A673 (cell line): ENCODE measurements at regions not wholly inside any gene's neighbourhood (a gene's known extent, or its start where the extent isn't known, plus 50 kb on each side); places are given as distances from the start of the nearest gene placed in this dataset.

Experiments used
- BruUV-seq: library from RNA; stranded (reverse); fragments of 400-500 nt; replicated peaks from 2 replicates; lab custom pipeline; 2021; lab: Mats Ljungman, UMichigan
- CTCF ChIA-PET: fragments of 300-600 bp; sonication (Branson Sonifier 250); formaldehyde crosslinking; loops from one replicate; lab custom pipeline; 2022; ENCODE audit warnings: antibody characterized with exemption; lab: Charles Lee
- POLR2A ChIA-PET: fragments of 300-600 bp; sonication (Branson Sonifier 250); formaldehyde crosslinking; loops from one replicate; lab custom pipeline; 2022; ENCODE audit warnings: antibody characterized with exemption; ENCODE audit not compliant: low non-redundant PET; lab: Charles Lee
- DNase-seq: peaks from one replicate; pipeline ENCODE4 v3.0.0-alpha.2; 2015; ENCODE audit warnings: low spot score
- H3K27ac ChIP-seq: fragments of 200-600 bp; sonication (generic); 2 replicates; pipeline ENCODE4 v1.5.1; 2016; ENCODE audit warnings: mixed run types, low read depth, mild to moderate bottlenecking, mixed read lengths, antibody characterized with exemption, low read length; ENCODE audit not compliant: poor library complexity, severe bottlenecking
- H3K27me3 ChIP-seq: fragments of 200-600 bp; sonication (generic); replicated peaks from 2 replicates; pipeline ENCODE4 v1.6.1; 2017; ENCODE audit warnings: mixed run types, low read depth, mild to moderate bottlenecking, mixed read lengths, antibody characterized with exemption, low read length; ENCODE audit not compliant: insufficient read depth, poor library complexity
- H3K36me3 ChIP-seq: fragments of 200-600 bp; sonication (generic); 2 replicates; pipeline ENCODE4 v1.6.1; 2016; ENCODE audit warnings: mixed run types, mild to moderate bottlenecking, mixed read lengths, antibody characterized with exemption, low read length; ENCODE audit not compliant: insufficient read depth, poor library complexity, severe bottlenecking
- H3K4me1 ChIP-seq: fragments of 200-600 bp; sonication (generic); 2 replicates; pipeline ENCODE4 v1.6.1; 2017; ENCODE audit warnings: mixed run types, mild to moderate bottlenecking, mixed read lengths, antibody characterized with exemption, low read length; ENCODE audit not compliant: insufficient read depth, poor library complexity, severe bottlenecking
- H3K4me3 ChIP-seq: fragments of 200-600 bp; sonication (generic); 2 replicates; pipeline ENCODE4 v1.5.1; 2016; ENCODE audit warnings: low read depth, mixed run types, mild to moderate bottlenecking, mixed read lengths, low read length; ENCODE audit not compliant: poor library complexity, severe bottlenecking
- H3K9me3 ChIP-seq: fragments of 200-600 bp; sonication (generic); 2 replicates; pipeline ENCODE4 v1.6.1; 2016; ENCODE audit warnings: mixed run types, low read depth, mild to moderate bottlenecking, mixed read lengths, antibody characterized with exemption, low read length; ENCODE audit not compliant: poor library complexity, severe bottlenecking
- EZH2 ChIP-seq: fragments of 200-600 bp; sonication (generic); IDR thresholded peaks from 2 replicates; pipeline ENCODE4 v1.6.1; 2017; ENCODE audit warnings: borderline replicate concordance, low read depth, mild to moderate bottlenecking, mixed read lengths, antibody characterized with exemption, low read length; ENCODE audit not compliant: poor library complexity, severe bottlenecking
- intact Hi-C: fragments of 100-400 bp; cut with micrococcal nuclease; formaldehyde crosslinking; loops from one replicate; pipeline ENCODE4 v1.10.0; 2022; ENCODE audit not compliant: unreplicated experiment
- TF ChIP-seq, protein P1 (sequence below): fragments of 300-800, 200-600 bp; sonication (generic); conservative IDR thresholded peaks from 2 replicates; pipeline ENCODE4 v1.5.1; 2017; ENCODE audit warnings: low read depth, mild to moderate bottlenecking, antibody characterized with exemption, low read length, moderate library complexity, mixed read lengths

DNA sequence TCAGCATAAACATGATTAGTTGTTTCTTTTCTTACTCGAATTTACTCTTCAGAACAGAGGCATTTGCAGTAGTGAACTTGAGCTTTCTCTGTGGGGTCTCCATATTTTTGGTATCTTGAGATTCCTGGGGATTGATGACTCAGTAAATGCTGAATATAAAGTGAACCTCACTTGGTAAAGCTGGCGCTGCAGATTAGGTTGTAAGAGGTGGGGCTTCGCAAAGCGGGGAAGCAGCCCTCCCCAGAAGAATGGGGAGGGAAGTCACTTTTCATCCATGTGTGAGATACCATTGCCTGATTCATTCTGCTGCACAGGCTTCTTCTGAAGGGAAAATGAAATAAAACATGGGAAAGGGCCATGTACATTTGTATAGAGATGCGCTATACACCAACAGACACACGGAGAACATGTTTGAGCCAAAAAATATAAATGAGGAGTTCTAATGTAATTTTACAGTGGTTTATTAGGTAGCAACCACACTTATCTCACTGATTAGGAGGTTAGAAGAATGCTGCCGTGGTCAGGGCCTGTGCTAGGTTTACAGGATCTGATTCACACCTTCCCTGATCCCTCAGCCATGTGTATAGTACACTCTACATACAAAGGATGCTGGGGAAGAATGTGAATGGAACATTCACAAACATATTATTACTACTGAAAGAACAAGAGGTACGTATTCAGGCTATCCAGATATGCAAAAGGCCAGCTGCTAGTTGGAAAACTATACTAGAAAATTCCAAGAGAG lies 63.5 kb downstream of the DNTTIP2 start:
- Histone ChIP-seq H3K27ac (no peak overlapping the region), H3K4me1 (peaks cover 18% of the 10 kb centered on the region), H3K36me3 (no peaks in the 10 kb centered on the region), H3K4me3 (no peak overlapping the region), H3K27me3 (no peaks in the 10 kb centered on the region), H3K9me3 (no peaks in the 10 kb centered on the region)
- DNase-seq = no peak
- ChIA-PET POLR2A (no interaction called here), CTCF (interaction anchor here (0.9 to 4.5 kb wide), 2 partner anchors 29 to 187 kb away, joined by 6 to 55 read pairs; no protein-coding TSS in a partner anchor)
- intact Hi-C loops = loop anchor here (10.0 kb wide), 2 partner anchors 381 to 511 kb away; no protein-coding TSS in a partner anchor
- no TSS peak for BruUV-seq
- no peak for TF ChIP-seq EZH2
- TF ChIP-seq, protein P1, sequence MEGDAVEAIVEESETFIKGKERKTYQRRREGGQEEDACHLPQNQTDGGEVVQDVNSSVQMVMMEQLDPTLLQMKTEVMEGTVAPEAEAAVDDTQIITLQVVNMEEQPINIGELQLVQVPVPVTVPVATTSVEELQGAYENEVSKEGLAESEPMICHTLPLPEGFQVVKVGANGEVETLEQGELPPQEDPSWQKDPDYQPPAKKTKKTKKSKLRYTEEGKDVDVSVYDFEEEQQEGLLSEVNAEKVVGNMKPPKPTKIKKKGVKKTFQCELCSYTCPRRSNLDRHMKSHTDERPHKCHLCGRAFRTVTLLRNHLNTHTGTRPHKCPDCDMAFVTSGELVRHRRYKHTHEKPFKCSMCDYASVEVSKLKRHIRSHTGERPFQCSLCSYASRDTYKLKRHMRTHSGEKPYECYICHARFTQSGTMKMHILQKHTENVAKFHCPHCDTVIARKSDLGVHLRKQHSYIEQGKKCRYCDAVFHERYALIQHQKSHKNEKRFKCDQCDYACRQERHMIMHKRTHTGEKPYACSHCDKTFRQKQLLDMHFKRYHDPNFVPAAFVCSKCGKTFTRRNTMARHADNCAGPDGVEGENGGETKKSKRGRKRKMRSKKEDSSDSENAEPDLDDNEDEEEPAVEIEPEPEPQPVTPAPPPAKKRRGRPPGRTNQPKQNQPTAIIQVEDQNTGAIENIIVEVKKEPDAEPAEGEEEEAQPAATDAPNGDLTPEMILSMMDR = no peak

DNA sequence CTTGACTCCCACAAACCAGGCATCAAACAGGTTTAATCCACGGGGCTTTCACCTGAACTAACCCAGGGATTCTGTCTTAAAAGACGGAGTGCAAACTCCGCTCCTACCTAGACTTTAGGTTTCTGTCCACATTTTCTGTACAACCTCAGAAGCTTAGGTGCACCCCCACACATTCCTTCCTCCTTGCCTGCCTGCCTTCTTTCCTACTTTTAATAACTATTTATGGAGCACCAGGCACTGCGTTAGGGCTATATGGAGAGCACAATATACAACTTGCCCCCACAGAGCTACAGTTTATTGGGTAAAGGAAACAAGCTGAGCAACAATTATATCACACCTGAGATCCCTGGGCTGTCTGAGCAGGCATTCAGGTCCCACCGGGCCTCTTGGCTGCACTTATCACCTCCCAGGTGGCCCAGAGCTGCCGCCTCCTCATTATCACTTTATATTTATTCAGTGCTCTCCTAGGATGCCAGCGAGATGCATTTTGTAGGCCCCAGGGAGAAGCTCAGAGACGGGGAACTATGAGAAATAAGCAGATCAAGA lies 64.1 kb downstream of the DNTTIP2 start:
- BruUV-seq = no TSS peak

DNA sequence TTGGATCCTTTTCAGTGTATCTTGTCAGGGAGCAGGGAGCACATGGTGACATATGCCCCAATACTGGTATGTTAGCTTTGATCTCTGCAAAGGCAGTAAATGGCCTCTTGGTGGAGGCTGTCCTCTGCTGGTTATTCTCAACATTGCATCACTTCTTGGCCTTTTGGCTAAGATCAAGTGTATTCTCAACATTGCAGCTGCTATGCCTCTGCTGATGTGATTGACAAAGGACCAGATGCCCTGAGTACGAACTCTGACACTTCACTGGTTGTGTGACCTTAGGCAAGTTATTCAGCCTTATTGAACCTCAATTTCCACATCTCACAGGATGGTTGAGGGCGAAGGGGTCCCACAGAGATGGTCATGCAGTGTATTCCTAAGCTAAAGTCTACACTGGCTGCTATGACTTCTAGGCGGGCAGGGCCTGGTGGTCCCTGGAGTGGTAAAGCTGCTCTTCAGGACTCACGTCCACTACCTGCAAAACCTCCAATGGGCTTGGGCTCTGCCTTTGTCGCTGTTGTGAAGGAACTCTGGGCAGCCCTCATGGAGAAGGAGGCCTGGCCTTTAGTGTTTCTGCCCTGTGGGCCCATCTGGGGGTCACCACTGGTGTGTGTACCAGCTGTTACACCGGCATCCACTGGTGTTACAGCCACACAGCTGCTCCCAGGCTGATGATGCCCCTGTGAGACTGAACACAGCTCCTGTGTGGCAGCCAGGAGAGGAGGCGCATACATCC lies 64.8 kb downstream of the DNTTIP2 start:
- intact Hi-C loops = loop anchor here (1.0 to 10.0 kb wide), 3 partner anchors 185 to 509 kb away; no protein-coding TSS in a partner anchor
- Histone ChIP-seq H3K27me3 (no peaks in the 10 kb centered on the region), H3K27ac (no peak overlapping the region), H3K4me1 (peaks cover 18% of the 10 kb centered on the region), H3K9me3 (no peaks in the 10 kb centered on the region), H3K4me3 (no peak overlapping the region), H3K36me3 (no peaks in the 10 kb centered on the region)
- ChIA-PET CTCF (interaction anchor here (0.6 to 4.5 kb wide), 7 partner anchors 11 to 510 kb away, joined by 3 to 55 read pairs (median 4); no protein-coding TSS in a partner anchor), POLR2A (interaction anchor here (0.6 kb wide), 1 partner anchor 742 kb away, joined by 6 read pairs; no protein-coding TSS in a partner anchor)
- TF ChIP-seq EZH2 = no peak
- TF ChIP-seq, protein P1 = peak; percentile 85
- BruUV-seq = no TSS peak
- peak; percentile 75 for DNase-seq

More for the DNA sequence above, 64.1 kb downstream of the DNTTIP2 start:
- POLR2A ChIA-PET = no interaction called here
- Histone ChIP-seq H3K36me3 (no peaks in the 10 kb centered on the region), H3K4me3 (no peak overlapping the region), H3K27ac (no peak overlapping the region), H3K9me3 (no peaks in the 10 kb centered on the region), H3K4me1 (peaks cover 18% of the 10 kb centered on the region), H3K27me3 (no peaks in the 10 kb centered on the region)
- CTCF ChIA-PET = interaction anchor here (0.9 to 4.5 kb wide), 4 partner anchors 10 to 186 kb away, joined by 3 to 55 read pairs (median 8); no protein-coding TSS in a partner anchor
- TF ChIP-seq, protein P1 = no peak
- TF ChIP-seq EZH2 = no peak
- DNase-seq = no peak
- intact Hi-C loops = loop anchor here (1.0 to 10.0 kb wide), 3 partner anchors 186 to 510 kb away; no protein-coding TSS in a partner anchor
